ENCODE measurements at regions not wholly inside any gene's neighbourhood (a gene's known extent, or its start where the extent isn't known, plus 50 kb on each side); places are given as distances from the start of the nearest gene placed in this dataset.

GRCh38 chr3:150218236-150218635, 189.9 kb upstream of the TSC22D2 start:
- no peaks in the 10 kb centered on the region for H3K79me2 ChIP-seq
- H3K27ac ChIP-seq = no peak overlapping the region
- H3K4me2 ChIP-seq = no peak overlapping the region
- H3K9me2 ChIP-seq (replicated peaks; ENCODE audit: insufficient read depth) = no peaks in the 10 kb centered on the region
- H3K9me3 ChIP-seq (ENCODE audit: low read depth) = no peaks in the 10 kb centered on the region
- H2AFZ ChIP-seq = no peak overlapping the region
- WGBS (ENCODE audit: low lambda C conversion rate, missing lambda C conversion rate) = 94% methylated on average over 4 of the region's 4 CpGs
- H3K4me1 ChIP-seq (ENCODE audit: insufficient read depth) = peaks cover 16% of the 10 kb centered on the region
- H3K36me3 ChIP-seq (replicated peaks; ENCODE audit: insufficient read depth, low read depth) = no peaks in the 10 kb centered on the region
- DNase-seq (ENCODE audit: low spot score) = no peak
- no peaks in the 10 kb centered on the region for H4K20me1 ChIP-seq (ENCODE audit: insufficient read depth, poor library complexity, severe bottlenecking)
- no peak overlapping the region for H3K4me3 ChIP-seq
- H3K27me3 ChIP-seq = no peaks in the 10 kb centered on the region
- TF ChIP-seq EZH2 (IDR thresholded peaks at IDR 0.05; ENCODE audit: borderline replicate concordance) = no peak
- TF ChIP-seq CTCF (IDR thresholded peaks at IDR 0.05; ENCODE audit: poor library complexity) = no peak
- TF ChIP-seq EZH2phosphoT487 (IDR thresholded peaks at IDR 0.05; ENCODE audit: low read depth, severe bottlenecking, unreplicated experiment) = no peak

- H3K4me3 ChIP-seq = no peak overlapping the region
- H4K20me1 ChIP-seq (ENCODE audit: insufficient read depth, poor library complexity, severe bottlenecking) = no peaks in the 10 kb centered on the region
- H3K9me3 ChIP-seq (ENCODE audit: low read depth) = no peaks in the 10 kb centered on the region
- no peak overlapping the region for H3K4me2 ChIP-seq
- no peak overlapping the region for H2AFZ ChIP-seq
- H3K27me3 ChIP-seq = no peaks in the 10 kb centered on the region
- no peaks in the 10 kb centered on the region for H3K79me2 ChIP-seq
- H3K9me2 ChIP-seq (replicated peaks; ENCODE audit: insufficient read depth) = no peaks in the 10 kb centered on the region
- no peak for DNase-seq (ENCODE audit: low spot score)
- WGBS (ENCODE audit: low lambda C conversion rate, missing lambda C conversion rate) = 83% methylated on average over 4 of the region's 4 CpGs
- TF ChIP-seq EZH2 (IDR thresholded peaks at IDR 0.05; ENCODE audit: borderline replicate concordance) (no peak), CTCF (IDR thresholded peaks at IDR 0.05; ENCODE audit: poor library complexity) (no peak), EZH2phosphoT487 (IDR thresholded peaks at IDR 0.05; ENCODE audit: low read depth, severe bottlenecking, unreplicated experiment) (no peak)
- no peaks in the 10 kb centered on the region for H3K36me3 ChIP-seq (replicated peaks; ENCODE audit: insufficient read depth, low read depth)
- no peak overlapping the region for H3K27ac ChIP-seq
- H3K4me1 ChIP-seq (ENCODE audit: insufficient read depth) = peaks cover 16% of the 10 kb centered on the region
These were observed 190.4 kb upstream of the TSC22D2 start for GRCh38 chr3:150217691-150218090.

GRCh38 chr3:150216866-150217600, 191.1 kb upstream of the TSC22D2 start:
- WGBS (ENCODE audit: low lambda C conversion rate, missing lambda C conversion rate) = 92% methylated on average over 9 of the region's 9 CpGs
- Histone ChIP-seq H3K4me2 (no peak overlapping the region), H3K27ac (peak overlapping the region; percentile 38), H3K36me3 (replicated peaks; ENCODE audit: insufficient read depth, low read depth) (no peaks in the 10 kb centered on the region), H2AFZ (no peak overlapping the region), H3K9me3 (ENCODE audit: low read depth) (no peaks in the 10 kb centered on the region), H3K4me3 (no peak overlapping the region), H3K4me1 (ENCODE audit: insufficient read depth) (peaks cover 16% of the 10 kb centered on the region), H3K9me2 (replicated peaks; ENCODE audit: insufficient read depth) (no peaks in the 10 kb centered on the region), H4K20me1 (ENCODE audit: insufficient read depth, poor library complexity, severe bottlenecking) (no peaks in the 10 kb centered on the region), H3K27me3 (no peaks in the 10 kb centered on the region), H3K79me2 (no peaks in the 10 kb centered on the region)
- TF ChIP-seq EZH2phosphoT487 (IDR thresholded peaks at IDR 0.05; ENCODE audit: low read depth, severe bottlenecking, unreplicated experiment) (no peak), EZH2 (IDR thresholded peaks at IDR 0.05; ENCODE audit: borderline replicate concordance) (no peak), CTCF (IDR thresholded peaks at IDR 0.05; ENCODE audit: poor library complexity) (no peak)
- no peak for DNase-seq (ENCODE audit: low spot score)

All from hepatocyte (in vitro differentiated cells).